NCI-H526 (cell line): ENCODE measurements at regions not wholly inside any gene's neighbourhood (a gene's known extent, or its start where the extent isn't known, plus 50 kb on each side); places are given as distances from the start of the nearest gene placed in this dataset.

Source experiments
- DNase-seq, 2 experiments: peaks; one replicate each; lab custom pipeline; 2025; lab: John Stamatoyannopoulos, UW

- no peak for DNase-seq
Measured at GRCh38 chr9:78502566-78502965, 205.6 kb downstream of the PSAT1 start.

GRCh38 chr9:78505546-78505945, 208.6 kb downstream of the PSAT1 start:
- no peak for DNase-seq

- DNase-seq = no peak
Measured at GRCh38 chr9:78507037-78507436, 210.1 kb downstream of the PSAT1 start.

- DNase-seq = no peak
Measured at GRCh38 chr9:78510035-78510434, 213.1 kb downstream of the PSAT1 start.

- no peak for DNase-seq
Measured at GRCh38 chr9:78515108-78515507, 218.2 kb downstream of the PSAT1 start.

GRCh38 chr9:78519786-78520185, 222.9 kb downstream of the PSAT1 start:
- no peak for DNase-seq

- no peak for DNase-seq
Measured at GRCh38 chr9:78521680-78522079, 224.8 kb downstream of the PSAT1 start.

GRCh38 chr9:78525986-78526560, 229.1 kb downstream of the PSAT1 start:
- no peak for DNase-seq

GRCh38 chr9:78533500-78533899, 236.6 kb downstream of the PSAT1 start:
- DNase-seq = no peak

- DNase-seq = no peak
Measured at GRCh38 chr9:78539188-78539587, 242.3 kb downstream of the PSAT1 start.

- no peak for DNase-seq
Measured at GRCh38 chr9:78539904-78540303, 243.0 kb downstream of the PSAT1 start.

- peak in 1 of 2 experiments; percentile 8 for DNase-seq
Measured at GRCh38 chr9:78541868-78542443, 245.0 kb downstream of the PSAT1 start.

GRCh38 chr9:78542491-78543181, 245.7 kb downstream of the PSAT1 start:
- DNase-seq = peak in 1 of 2 experiments; percentile 44

GRCh38 chr9:78543353-78543752, 246.4 kb downstream of the PSAT1 start:
- DNase-seq = no peak

GRCh38 chr9:78544230-78544629, 247.3 kb downstream of the PSAT1 start:
- DNase-seq = no peak

- no peak for DNase-seq
Measured at GRCh38 chr9:78547831-78548230, 250.9 kb downstream of the PSAT1 start.

GRCh38 chr9:78548670-78549069, 251.7 kb downstream of the PSAT1 start:
- DNase-seq = no peak

GRCh38 chr9:78549711-78550110, 252.8 kb downstream of the PSAT1 start:
- DNase-seq = no peak

- DNase-seq = peak in 1 of 2 experiments; percentile 5
Measured at GRCh38 chr9:78552802-78553201, 255.9 kb downstream of the PSAT1 start.

- DNase-seq = peak in 1 of 2 experiments; percentile 50
Measured at GRCh38 chr9:78557540-78557939, 260.6 kb downstream of the PSAT1 start.

GRCh38 chr9:78559449-78559885, 262.5 kb downstream of the PSAT1 start:
- no peak for DNase-seq

GRCh38 chr9:78562021-78562420, 265.1 kb downstream of the PSAT1 start:
- DNase-seq = no peak

- no peak for DNase-seq
Measured at GRCh38 chr9:78563269-78563668, 266.3 kb downstream of the PSAT1 start.
